IMR-90 (cell line): ENCODE measurements at regions not wholly inside any gene's neighbourhood (a gene's known extent, or its start where the extent isn't known, plus 50 kb on each side); places are given as distances from the start of the nearest gene placed in this dataset.

Experiments used
- ATAC-seq: fragments of 200-7000 bp; cut with Tn5 transposase; 2 replicates; pipeline ENCODE4 v1.9.1; 2020; ENCODE audit warnings: low read depth, mild to moderate bottlenecking, moderate library complexity
- BruUV-seq: library from RNA; stranded (reverse); fragments of 400-500 nt; replicated peaks from 2 replicates; lab custom pipeline; 2021; lab: Mats Ljungman, UMichigan
- CTCF ChIA-PET: fragments of 300-600 bp; formaldehyde crosslinking; extraction: SDS; loops from one replicate; lab custom pipeline; 2021; ENCODE audit warnings: antibody characterized with exemption; lab: Yijun Ruan, JAX
- POLR2A ChIA-PET: fragments of 300-600 bp; sonication (Branson Sonifier 250); formaldehyde crosslinking; loops from one replicate; lab custom pipeline; 2022; ENCODE audit warnings: antibody characterized with exemption; ENCODE audit not compliant: unreplicated experiment; lab: Charles Lee
- DNase-seq: peaks from one replicate; pipeline ENCODE4 v3.0.0; 2013
- H2AFZ ChIP-seq: replicated peaks from 2 replicates; pipeline ENCODE3; 2013; ENCODE audit warnings: low read length, mild to moderate bottlenecking; ENCODE audit not compliant: poor library complexity
- H2AK5ac ChIP-seq: 2 replicates; pipeline ENCODE4 v1.6.1; 2013; ENCODE audit warnings: low read depth, low read length, inconsistent platforms
- H2AK9ac ChIP-seq: replicated peaks from 2 replicates; pipeline ENCODE3; 2013; ENCODE audit warnings: mild to moderate bottlenecking, low read depth, low read length, moderate library complexity; ENCODE audit not compliant: poor library complexity
- H2BK120ac ChIP-seq: 2 replicates; pipeline ENCODE4 v1.6.1; 2013; ENCODE audit warnings: low read depth, low read length, inconsistent platforms
- H2BK15ac ChIP-seq: 3 replicates; pipeline ENCODE4 v1.6.1; 2013; ENCODE audit warnings: low read depth, low read length, inconsistent platforms
- H2BK20ac ChIP-seq: 2 replicates; pipeline ENCODE4 v1.6.1; 2013; ENCODE audit warnings: low read depth, mild to moderate bottlenecking, inconsistent platforms, low read length, moderate library complexity
- H2BK5ac ChIP-seq: 2 replicates; pipeline ENCODE4 v1.6.1; 2013; ENCODE audit warnings: mild to moderate bottlenecking, low read depth, low read length, inconsistent platforms; ENCODE audit not compliant: poor library complexity, severe bottlenecking
- H3K14ac ChIP-seq: replicated peaks from 2 replicates; pipeline ENCODE4 v1.6.1; 2013; ENCODE audit warnings: low read depth, low read length, inconsistent platforms
- H3K18ac ChIP-seq: 2 replicates; pipeline ENCODE4 v1.6.1; 2013; ENCODE audit warnings: low read depth, low read length, control low read depth
- H3K23ac ChIP-seq: 2 replicates; pipeline ENCODE4 v1.6.1; 2013; ENCODE audit warnings: low read depth, low read length, inconsistent platforms
- H3K27ac ChIP-seq: 2 replicates; pipeline ENCODE4 v1.5.1; 2013; ENCODE audit warnings: mild to moderate bottlenecking, control low read depth, low read length; ENCODE audit not compliant: insufficient read depth
- H3K27me3 ChIP-seq: 2 replicates; pipeline ENCODE4 v1.6.1; 2013; ENCODE audit warnings: low read length; ENCODE audit not compliant: control insufficient read depth, insufficient read depth
- H3K36me3 ChIP-seq: 2 replicates; pipeline ENCODE4 v1.6.1; 2013; ENCODE audit warnings: low read length, mixed read lengths; ENCODE audit not compliant: control insufficient read depth, insufficient read depth
- H3K4ac ChIP-seq: 2 replicates; pipeline ENCODE4 v1.6.1; 2013; ENCODE audit warnings: low read depth, low read length, inconsistent platforms
- H3K4me1 ChIP-seq: 2 replicates; pipeline ENCODE4 v1.6.1; 2013; ENCODE audit warnings: low read length, mixed read lengths; ENCODE audit not compliant: control insufficient read depth, insufficient read depth
- H3K4me2 ChIP-seq: 2 replicates; pipeline ENCODE4 v1.6.1; 2013; ENCODE audit warnings: low read depth, mild to moderate bottlenecking, control low read depth, low read length, moderate library complexity
- H3K4me3 ChIP-seq: 2 replicates; pipeline ENCODE4 v1.5.1; 2013; ENCODE audit warnings: low read depth, mild to moderate bottlenecking, control low read depth, low read length, moderate library complexity; ENCODE audit not compliant: insufficient read depth
- H3K56ac ChIP-seq: 2 replicates; pipeline ENCODE4 v1.6.1; 2013; ENCODE audit warnings: low read length, inconsistent platforms; ENCODE audit not compliant: insufficient read depth; ENCODE audit errors: extremely low read depth
- H3K79me1 ChIP-seq, 2 experiments: 2 replicates each; pipeline ENCODE4 v1.6.1; 2013; ENCODE audit warnings: low read length in 2 of 2, inconsistent platforms in 1 of 2, low read depth in 1 of 2
- H3K9ac ChIP-seq: 2 replicates; pipeline ENCODE4 v1.6.1; 2013; ENCODE audit warnings: low read depth, low read length, control low read depth
- H3K9me1 ChIP-seq: 2 replicates; pipeline ENCODE4 v1.6.1; 2013; ENCODE audit warnings: low read length, inconsistent platforms; ENCODE audit not compliant: insufficient read depth
- H3K9me3 ChIP-seq: 2 replicates; pipeline ENCODE4 v1.6.1; 2013; ENCODE audit warnings: low read length; ENCODE audit not compliant: control insufficient read depth, insufficient read depth
- H4K20me1 ChIP-seq: 2 replicates; pipeline ENCODE4 v1.6.1; 2013; ENCODE audit warnings: low read length, inconsistent platforms; ENCODE audit not compliant: insufficient read depth
- H4K5ac ChIP-seq: 2 replicates; pipeline ENCODE4 v1.6.1; 2013; ENCODE audit warnings: mild to moderate bottlenecking, low read depth, low read length, control low read depth
- H4K8ac ChIP-seq, 2 experiments: 2 replicates each; pipeline ENCODE4 v1.6.1; 2013; ENCODE audit warnings: low read depth in 2 of 2, low read length in 2 of 2, control low read depth in 1 of 2, inconsistent platforms in 1 of 2
- H4K91ac ChIP-seq: 2 replicates; pipeline ENCODE4 v1.6.1; 2013; ENCODE audit warnings: low read depth, low read length, inconsistent platforms; ENCODE audit not compliant: insufficient read depth
- CEBPB ChIP-seq: IDR thresholded peaks from 2 replicates; pipeline ENCODE4 v1.6.1; 2012; ENCODE audit warnings: low read depth, low read length, improper control_type of control experiment
- CHD1 ChIP-seq: IDR thresholded peaks from 2 replicates; pipeline ENCODE4 v1.6.1; 2012; ENCODE audit warnings: low read depth, low read length, improper control_type of control experiment
- CTCF ChIP-seq: conservative IDR thresholded peaks from 2 replicates; pipeline ENCODE4 v1.5.1; 2012; ENCODE audit warnings: mild to moderate bottlenecking, low read depth, low read length, improper control_type of control experiment
- FOS ChIP-seq: fragments of 150-350 bp; IDR thresholded peaks from 2 replicates; pipeline ENCODE4 v1.6.1; 2016; ENCODE audit warnings: low read depth, low read length
- MAFK ChIP-seq: IDR thresholded peaks from 2 replicates; pipeline ENCODE4 v1.6.1; 2012; ENCODE audit warnings: low read depth, low read length, improper control_type of control experiment
- MAZ ChIP-seq: IDR thresholded peaks from 2 replicates; pipeline ENCODE4 v1.6.1; 2012; ENCODE audit warnings: low read depth, mild to moderate bottlenecking, low read length, improper control_type of control experiment, moderate library complexity, borderline replicate concordance
- MXI1 ChIP-seq: IDR thresholded peaks from 2 replicates; pipeline ENCODE4 v1.6.1; 2012; ENCODE audit warnings: low read depth, mild to moderate bottlenecking, low read length, moderate library complexity, borderline replicate concordance
- NFE2L2 ChIP-seq: fragments of 150-350 bp; IDR thresholded peaks from 2 replicates; pipeline ENCODE4 v1.6.1; 2016; ENCODE audit warnings: low read depth, mild to moderate bottlenecking, low read length
- POLR2A ChIP-seq: IDR thresholded peaks from 2 replicates; pipeline ENCODE4 v1.6.1; 2012; ENCODE audit warnings: mild to moderate bottlenecking, low read depth, low read length
- RAD21 ChIP-seq: IDR thresholded peaks from 2 replicates; pipeline ENCODE4 v1.6.1; 2012; ENCODE audit warnings: low read length, improper control_type of control experiment
- RCOR1 ChIP-seq: IDR thresholded peaks from 2 replicates; pipeline ENCODE4 v1.6.1; 2012; ENCODE audit warnings: mild to moderate bottlenecking, low read length, improper control_type of control experiment; ENCODE audit not compliant: insufficient replicate concordance
- RFX5 ChIP-seq: IDR thresholded peaks from 2 replicates; pipeline ENCODE4 v1.8.0; 2012; ENCODE audit warnings: low read depth, mild to moderate bottlenecking, low read length, moderate library complexity
- SMC3 ChIP-seq: fragments of 150-350 bp; IDR thresholded peaks from 2 replicates; pipeline ENCODE4 v1.6.1; 2016; ENCODE audit warnings: low read depth, mild to moderate bottlenecking, antibody characterized with exemption, low read length, moderate library complexity
- WGBS, 2 experiments: methylation state at CpG; one replicate each; pipeline versions ENCODE4 v1.1.5 to v1.1.7; 2013; ENCODE audit warnings: missing lambda C conversion rate in 2 of 2; ENCODE audit not compliant: insufficient read length in 1 of 2; ENCODE audit errors: extremely low coverage in 2 of 2; 5-methylcytosine and 5-hydroxymethylcytosine counted together
- dilution Hi-C: fragments of 300-500 bp; cut with HindIII; formaldehyde crosslinking; loops from one replicate; pipeline ENCODE4 v1.14.3; 2018; ENCODE audit warnings: low sequenced_read_pairs; ENCODE audit not compliant: unreplicated experiment
- in situ Hi-C: fragments of 300-500 bp; cut with MboI; formaldehyde crosslinking; loops from 3 replicates; pipeline ENCODE4 v1.14.3; 2019; ENCODE audit warnings: low sequenced_read_pairs, inconsistent platforms, mixed read lengths
- intact Hi-C: fragments of 100-400 bp; cut with micrococcal nuclease; formaldehyde crosslinking; loops from 2 replicates; pipeline ENCODE4 v1.10.0; 2022
- TF ChIP-seq, protein P1 (sequence below): fragments of 150-350 bp; IDR thresholded peaks from 2 replicates; pipeline ENCODE4 v1.6.1; 2017; ENCODE audit warnings: mild to moderate bottlenecking, antibody characterized with exemption, low read length, low read depth

DNA sequence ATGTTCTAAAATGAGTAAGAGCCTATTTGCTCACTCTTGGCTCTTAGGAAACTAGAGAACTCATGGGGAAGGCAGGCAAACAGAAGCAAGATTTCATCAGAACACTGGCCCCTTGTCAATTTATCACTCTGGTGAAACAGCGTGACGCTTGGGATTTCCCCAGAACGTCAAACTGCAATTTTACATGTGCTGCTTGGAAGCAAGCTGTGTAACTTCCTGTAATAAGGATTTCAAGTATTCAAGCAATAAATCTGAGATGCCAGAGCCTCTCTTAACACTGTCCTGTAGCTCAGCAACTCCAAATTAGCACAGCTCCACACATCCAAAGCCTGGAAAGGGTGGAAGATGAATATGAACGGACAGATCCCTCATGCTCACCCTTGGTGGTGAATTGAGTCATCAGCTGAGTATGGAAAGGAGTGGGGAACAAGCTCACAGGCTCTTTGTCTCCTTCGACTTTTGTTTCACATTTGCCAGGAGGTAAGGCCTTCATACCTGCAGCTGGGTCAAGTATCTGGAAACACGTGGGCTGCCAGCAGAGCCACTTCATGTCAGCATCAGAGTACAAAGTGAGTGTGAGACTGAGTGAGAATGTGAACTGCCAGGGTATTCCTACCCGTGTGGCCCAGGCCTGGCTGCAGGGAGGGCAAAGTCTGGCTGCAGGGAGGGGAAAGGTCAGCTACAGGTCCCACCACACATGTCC, 140.4 kb upstream of the NAMPT start:
- peak overlapping the region; percentile 79 for H3K27ac ChIP-seq
- ATAC-seq (peak; percentile 73), DNase-seq (peak; percentile 100)
- no peaks in the 10 kb centered on the region for H3K36me3 ChIP-seq
- peak overlapping the region; percentile 23 for H3K9ac ChIP-seq
- peak overlapping the region; percentile 14 for H4K5ac ChIP-seq
- in situ Hi-C loops (no loop called here), dilution Hi-C loops (no loop called here), intact Hi-C loops (loop anchor here (1.0 to 2.0 kb wide), 2 partner anchors 140 to 235 kb away; partner anchors contain the start of gene NAMPT)
- H3K27me3 ChIP-seq, result no peaks in the 10 kb centered on the region
- 0 out of 4 replicates have a peak, but pooled peaks cover 0 to 3% of the 10 kb centered on the region in 2 experiments for H3K79me1 ChIP-seq
- H3K4me3 ChIP-seq, result no peak overlapping the region
- peak overlapping the region; percentile 63; the same call in 2 of the 3 replicates for H2BK15ac ChIP-seq
- peak overlapping the region; percentile 97 for H2AK5ac ChIP-seq
- peaks cover 24% of the 10 kb centered on the region for H3K4me1 ChIP-seq
- H2BK120ac ChIP-seq, result peak overlapping the region; percentile 96
- peak overlapping the region; percentile 83 for H4K91ac ChIP-seq
- H4K20me1 ChIP-seq, result 0 out of 2 replicates have a peak, but pooled peaks cover 4% of the 10 kb centered on the region
- H4K8ac ChIP-seq, result peak overlapping the region; percentile 56 to 89
- WGBS, 2 experiments, result 25% methylated on average over 1 of the region's 7 CpGs; no CpG with 5 or more reads in 1 of the 2 experiments
- H3K4ac ChIP-seq, result peak overlapping the region; percentile 93
- H2AFZ ChIP-seq, result peak overlapping the region; percentile 81
- H2BK5ac ChIP-seq, result peak overlapping the region; percentile 74
- H3K4me2 ChIP-seq, result peak overlapping the region; percentile 60
- H3K9me1 ChIP-seq, result peaks cover 23% of the 10 kb centered on the region
- CTCF ChIA-PET, result interaction anchor here (0.6 kb wide), 1 partner anchor 14 kb away, joined by 3 read pairs; no protein-coding TSS in a partner anchor
- no TSS peak for BruUV-seq
- peak overlapping the region; percentile 45 for H3K56ac ChIP-seq
- peak overlapping the region; percentile 91 for H3K18ac ChIP-seq
- peak overlapping the region; percentile 86 for H2AK9ac ChIP-seq
- no peaks in the 10 kb centered on the region for H3K9me3 ChIP-seq
- H2BK20ac ChIP-seq, result peak overlapping the region; percentile 83
- H3K23ac ChIP-seq, result peak overlapping the region; percentile 92
- H3K14ac ChIP-seq, result peak overlapping the region; percentile 91
- POLR2A ChIA-PET, result no interaction called here
- TF ChIP-seq POLR2A, result no peak; the same call in 1 of the 2 replicates
- TF ChIP-seq CHD1, result no peak; the same call in 1 of the 2 replicates
- no peak for TF ChIP-seq RFX5
- TF ChIP-seq MAZ, result peak; percentile 10; the same call in 1 of the 2 replicates
- TF ChIP-seq MXI1, result peak; percentile 79
- TF ChIP-seq, protein P1, sequence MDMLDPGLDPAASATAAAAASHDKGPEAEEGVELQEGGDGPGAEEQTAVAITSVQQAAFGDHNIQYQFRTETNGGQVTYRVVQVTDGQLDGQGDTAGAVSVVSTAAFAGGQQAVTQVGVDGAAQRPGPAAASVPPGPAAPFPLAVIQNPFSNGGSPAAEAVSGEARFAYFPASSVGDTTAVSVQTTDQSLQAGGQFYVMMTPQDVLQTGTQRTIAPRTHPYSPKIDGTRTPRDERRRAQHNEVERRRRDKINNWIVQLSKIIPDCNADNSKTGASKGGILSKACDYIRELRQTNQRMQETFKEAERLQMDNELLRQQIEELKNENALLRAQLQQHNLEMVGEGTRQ, result no peak
- peak; percentile 20 for TF ChIP-seq RCOR1
- TF ChIP-seq SMC3, result no peak
- peak; percentile 63 for TF ChIP-seq FOS
- TF ChIP-seq MAFK, result peak; percentile 2; the same call in 1 of the 2 replicates
- peak; percentile 98 for TF ChIP-seq CEBPB
- TF ChIP-seq CTCF, result no peak
- TF ChIP-seq RAD21, result peak; percentile 16
- TF ChIP-seq NFE2L2, result no peak
